H1 (cell line): ENCODE measurements at regions not wholly inside any gene's neighbourhood (a gene's known extent, or its start where the extent isn't known, plus 50 kb on each side); places are given as distances from the start of the nearest gene placed in this dataset.

ENCODE experiments used
- CTCF ChIA-PET: fragments of 300-600 bp; sonication (Branson Sonifier 250); formaldehyde crosslinking; loops from one replicate; lab custom pipeline; 2021; ENCODE audit not compliant: partially characterized antibody; lab: Charles Lee
- POLR2A ChIA-PET: fragments of 300-600 bp; sonication (Branson Sonifier 250); formaldehyde crosslinking; loops from one replicate; lab custom pipeline; 2021; ENCODE audit warnings: inconsistent platforms; ENCODE audit not compliant: partially characterized antibody; lab: Charles Lee
- DNase-seq, 2 experiments: peaks; one replicate each; pipeline versions ENCODE4 v3.0.0 to v3.0.0-alpha.2; 2010 to 2022; ENCODE audit warnings: low spot score in 2 of 2, low read depth in 1 of 2, mixed read lengths in 1 of 2
- FAIRE-seq: peaks from 2 replicates; lab custom pipeline; 2011; peaks lifted over from hg19 to GRCh38; lab: Jason Lieb, UNC
- H2AFZ ChIP-seq: 2 replicates; pipeline ENCODE4 v1.8.1; 2012; ENCODE audit warnings: low read length, inconsistent platforms
- H2AK5ac ChIP-seq: 2 replicates; pipeline ENCODE4 v1.6.1; 2013; ENCODE audit warnings: low read depth, low read length
- H2BK120ac ChIP-seq: replicated peaks from 2 replicates; pipeline ENCODE3; 2013; ENCODE audit warnings: low read depth, low read length, inconsistent platforms
- H2BK12ac ChIP-seq: 2 replicates; pipeline ENCODE4 v1.6.1; 2013; ENCODE audit warnings: low read depth, low read length
- H2BK15ac ChIP-seq: 2 replicates; pipeline ENCODE4 v1.6.1; 2013; ENCODE audit warnings: low read length
- H2BK20ac ChIP-seq: 2 replicates; pipeline ENCODE4 v1.6.1; 2013; ENCODE audit warnings: low read length
- H2BK5ac ChIP-seq: 2 replicates; pipeline ENCODE4 v1.6.1; 2013; ENCODE audit warnings: low read depth, low read length
- H3K14ac ChIP-seq: 2 replicates; pipeline ENCODE4 v1.6.1; 2013; ENCODE audit warnings: inconsistent platforms; ENCODE audit not compliant: insufficient read length
- H3K18ac ChIP-seq: 2 replicates; pipeline ENCODE4 v1.6.1; 2013; ENCODE audit warnings: low read length; ENCODE audit errors: extremely low read depth
- H3K23ac ChIP-seq: 2 replicates; pipeline ENCODE4 v1.6.1; 2013; ENCODE audit warnings: inconsistent platforms; ENCODE audit not compliant: insufficient read length
- H3K23me2 ChIP-seq: 2 replicates; pipeline ENCODE4 v1.6.1; 2013; ENCODE audit warnings: low read depth, low read length
- H3K27ac ChIP-seq: 2 replicates; pipeline ENCODE4 v1.6.1; 2011; ENCODE audit warnings: low read depth, low read length, inconsistent platforms
- H3K27me3 ChIP-seq, 4 experiments: replicated peaks in 1 of 4; 1 replicate in 1 of 4; 2 replicates in 3 of 4; pipeline versions ENCODE4 v1.6.1 to v1.8.1; 2011 to 2013; ENCODE audit warnings: low read length in 3 of 4, mild to moderate bottlenecking in 3 of 4, inconsistent platforms in 2 of 4, mixed read lengths in 2 of 4, moderate library complexity in 1 of 4; ENCODE audit not compliant: control insufficient read depth in 3 of 4, insufficient read depth in 3 of 4; ENCODE audit errors: extremely low read depth in 1 of 4
- H3K36me3 ChIP-seq, 4 experiments: 2 replicates each; pipeline versions ENCODE4 v1.6.1 to v1.8.1; 2011 to 2013; ENCODE audit warnings: mild to moderate bottlenecking in 4 of 4, low read length in 3 of 4, moderate library complexity in 2 of 4, control low read depth in 1 of 4, inconsistent platforms in 1 of 4; ENCODE audit not compliant: insufficient read depth in 4 of 4, control insufficient read depth in 2 of 4
- H3K4ac ChIP-seq: replicated peaks from 2 replicates; pipeline ENCODE3; 2013; ENCODE audit warnings: low read length, low read depth, mixed read lengths, inconsistent platforms; ENCODE audit not compliant: insufficient read length
- H3K4me1 ChIP-seq, 4 experiments: replicated peaks in 1 of 4; 1 replicate in 1 of 4; 2 replicates in 3 of 4; pipeline versions ENCODE4 v1.6.1 to v1.8.1; 2011 to 2013; ENCODE audit warnings: low read length in 3 of 4, inconsistent platforms in 2 of 4, mixed read lengths in 1 of 4; ENCODE audit not compliant: insufficient read depth in 4 of 4, control insufficient read depth in 3 of 4
- H3K4me2 ChIP-seq, 2 experiments: 2 replicates each; pipeline versions ENCODE4 v1.6.1 to v1.8.1; 2011 to 2013; ENCODE audit warnings: low read depth in 2 of 2, low read length in 2 of 2, control low read depth in 1 of 2, inconsistent platforms in 1 of 2, mild to moderate bottlenecking in 1 of 2; ENCODE audit not compliant: insufficient read depth in 1 of 2
- H3K4me3 ChIP-seq, 4 experiments: fragments of 200-600, 300-600 bp in 1 of 4; sonication (generic), shearing (Covaris generic), sonication (Bioruptor Twin) in 1 of 4; 2 replicates each; pipeline versions ENCODE4 v1.5.1 to v1.8.1; 2011 to 2016; ENCODE audit warnings: low read length in 4 of 4, low read depth in 3 of 4, control low read depth in 2 of 4, inconsistent platforms in 2 of 4, mild to moderate bottlenecking in 2 of 4, mixed read lengths in 1 of 4, moderate library complexity in 1 of 4; ENCODE audit not compliant: insufficient read depth in 2 of 4; ENCODE audit errors: extremely low read depth in 1 of 4
- H3K56ac ChIP-seq: replicated peaks from 2 replicates; pipeline ENCODE3; 2013; ENCODE audit warnings: low read depth, mild to moderate bottlenecking, mixed read lengths, low read length, inconsistent platforms; ENCODE audit not compliant: insufficient read length
- H3K79me1 ChIP-seq: 2 replicates; pipeline ENCODE4 v1.6.1; 2013; ENCODE audit warnings: low read depth, low read length, control low read depth
- H3K79me2 ChIP-seq, 2 experiments: 2 replicates each; pipeline versions ENCODE4 v1.6.1 to v1.8.1; 2012 to 2013; ENCODE audit warnings: low read length in 2 of 2, mild to moderate bottlenecking in 2 of 2, inconsistent platforms in 1 of 2; ENCODE audit not compliant: insufficient read depth in 2 of 2, control insufficient read depth in 1 of 2
- H3K9ac ChIP-seq, 4 experiments: replicated peaks in 1 of 4; 1 replicate in 1 of 4; 2 replicates in 3 of 4; pipeline versions ENCODE4 v1.6.1 to v1.8.1; 2011 to 2013; ENCODE audit warnings: low read depth in 3 of 4, low read length in 3 of 4, control low read depth in 2 of 4, mild to moderate bottlenecking in 2 of 4, moderate library complexity in 2 of 4, inconsistent platforms in 1 of 4; ENCODE audit errors: extremely low read depth in 1 of 4
- H3K9me3 ChIP-seq, 2 experiments: 2 replicates each; pipeline versions ENCODE4 v1.6.1 to v1.8.1; 2012 to 2013; ENCODE audit warnings: mild to moderate bottlenecking in 2 of 2, moderate library complexity in 2 of 2, control low read depth in 1 of 2, inconsistent platforms in 1 of 2, low read depth in 1 of 2, low read length in 1 of 2, mixed read lengths in 1 of 2; ENCODE audit not compliant: insufficient read depth in 2 of 2
- H4K20me1 ChIP-seq, 2 experiments: replicated peaks in 1 of 2; 2 replicates each; pipeline versions ENCODE3 to v1.8.1; 2011 to 2013; ENCODE audit warnings: inconsistent platforms in 2 of 2, low read length in 2 of 2, mild to moderate bottlenecking in 1 of 2; ENCODE audit not compliant: insufficient read depth in 2 of 2, control insufficient read depth in 1 of 2
- H4K5ac ChIP-seq: 2 replicates; pipeline ENCODE4 v1.6.1; 2013; ENCODE audit warnings: low read length, low read depth, mixed read lengths, inconsistent platforms; ENCODE audit not compliant: insufficient read length
- H4K8ac ChIP-seq: 2 replicates; pipeline ENCODE4 v1.8.0; 2013; ENCODE audit warnings: mild to moderate bottlenecking, moderate library complexity, low read length, inconsistent platforms; ENCODE audit not compliant: insufficient read depth; ENCODE audit errors: extremely low read depth
- H4K91ac ChIP-seq: replicated peaks from 2 replicates; pipeline ENCODE3; 2013; ENCODE audit warnings: low read length, mixed read lengths, inconsistent platforms; ENCODE audit not compliant: insufficient read length
- ASH2L ChIP-seq: fragments of 200-600, 300-600 bp; sonication (generic); IDR thresholded peaks from one replicate; pipeline ENCODE4 v1.7.1; 2017; ENCODE audit warnings: low read length
- BACH1 ChIP-seq: IDR thresholded peaks from 2 replicates; pipeline ENCODE4 v1.6.1; 2012; ENCODE audit warnings: low read length, improper control_type of control experiment
- CEBPB ChIP-seq: IDR thresholded peaks from 2 replicates; pipeline ENCODE4 v1.6.1; 2012; ENCODE audit warnings: low read depth, low read length
- CTBP2 ChIP-seq: IDR thresholded peaks from 2 replicates; pipeline ENCODE4 v1.7.0; 2011; ENCODE audit warnings: borderline replicate concordance, mild to moderate bottlenecking, moderate library complexity, mixed read lengths, low read length; ENCODE audit not compliant: insufficient read depth, insufficient read length
- EP300 ChIP-seq, 2 experiments: IDR thresholded peaks; 1 replicate in 1 of 2; 2 replicates in 1 of 2; pipeline ENCODE4 v1.6.1; 2011 to 2012; ENCODE audit warnings: low read depth in 2 of 2, low read length in 2 of 2, mild to moderate bottlenecking in 2 of 2, borderline replicate concordance in 1 of 2, inconsistent platforms in 1 of 2, moderate library complexity in 1 of 2
- GABPA ChIP-seq: IDR thresholded peaks from 2 replicates; pipeline ENCODE4 v1.6.1; 2011; ENCODE audit warnings: mild to moderate bottlenecking, low read length, moderate library complexity, borderline replicate concordance; ENCODE audit not compliant: insufficient read depth
- HDAC6 ChIP-seq: IDR thresholded peaks from one replicate; pipeline ENCODE4 v1.7.1; 2012; ENCODE audit warnings: low read depth, mild to moderate bottlenecking, inconsistent platforms, low read length, moderate library complexity
- MAFK ChIP-seq: IDR thresholded peaks from 2 replicates; pipeline ENCODE4 v1.6.1; 2012; ENCODE audit warnings: low read depth, mild to moderate bottlenecking, improper control_type of control experiment, low read length
- NANOG ChIP-seq: IDR thresholded peaks from 2 replicates; pipeline ENCODE4 v1.6.1; 2011; ENCODE audit warnings: low read length, low read depth, mild to moderate bottlenecking, inconsistent platforms; ENCODE audit not compliant: insufficient read depth, poor library complexity, severe bottlenecking
- RFX5 ChIP-seq: IDR thresholded peaks from 2 replicates; pipeline ENCODE4 v1.6.1; 2011; ENCODE audit warnings: low read depth, low read length, improper control_type of control experiment, borderline replicate concordance
- RNF2 ChIP-seq: fragments of 200-900, 300-1000 bp; sonication (generic); IDR thresholded peaks from 2 replicates; pipeline ENCODE4 v1.7.1; 2016; ENCODE audit warnings: borderline replicate concordance, low read depth, mild to moderate bottlenecking, antibody characterized with exemption, low read length; ENCODE audit not compliant: poor library complexity, severe bottlenecking; ENCODE audit errors: missing control alignments
- SIX5 ChIP-seq: IDR thresholded peaks from 2 replicates; pipeline ENCODE4 v1.6.1; 2011; ENCODE audit warnings: mild to moderate bottlenecking, low read depth, low read length
- SUZ12 ChIP-seq: fragments of 200-600 bp; sonication (generic); IDR thresholded peaks from 2 replicates; pipeline ENCODE4 v1.6.1; 2012; ENCODE audit warnings: mild to moderate bottlenecking, inconsistent platforms, low read length, moderate library complexity, mixed read lengths
- YY1 ChIP-seq: IDR thresholded peaks from 2 replicates; pipeline ENCODE4 v1.6.1; 2011; ENCODE audit warnings: low read depth, mild to moderate bottlenecking, low read length
- WGBS, 2 experiments: shearing (Covaris generic) in 1 of 2; methylation state at CpG; one replicate each; pipeline versions ENCODE4 v1.1.6 to v1.1.7; 2013 to 2015; ENCODE audit warnings: low lambda C conversion rate in 2 of 2, mixed read lengths in 2 of 2, inconsistent platforms in 1 of 2, low coverage in 1 of 2, missing lambda C conversion rate in 1 of 2; ENCODE audit not compliant: insufficient replicate concordance in 2 of 2, insufficient coverage in 1 of 2, insufficient read length in 1 of 2; ENCODE audit errors: extremely low coverage in 1 of 2, missing lambda C conversion rate in 1 of 2; 5-methylcytosine and 5-hydroxymethylcytosine counted together

GRCh38 chr5:121783700-121784099 is 68.0 kb upstream of the FTMT start:
- no peak overlapping the region for H2BK12ac ChIP-seq
- no peak overlapping the region for H4K8ac ChIP-seq
- WGBS, 2 experiments = 88% methylated on average over 3 of the region's 3 CpGs; no CpG with 5 or more reads in 1 of the 2 experiments
- no peak overlapping the region for H2AK5ac ChIP-seq
- DNase-seq (no peak), FAIRE-seq (no peak)
- no peak overlapping the region for H3K4ac ChIP-seq
- no peak overlapping the region for H3K27ac ChIP-seq
- H4K20me1 ChIP-seq = no peaks in the 10 kb centered on the region
- no peak overlapping the region for H2AFZ ChIP-seq
- H2BK15ac ChIP-seq = no peak overlapping the region; the same call in 1 of the 2 replicates
- H2BK120ac ChIP-seq = no peak overlapping the region
- POLR2A ChIA-PET = no interaction called here
- CTCF ChIA-PET = interaction anchor here (0.6 to 1.0 kb wide), 2 partner anchors 8 to 269 kb away, joined by 3 read pairs; no protein-coding TSS in a partner anchor
- no peak overlapping the region for H3K56ac ChIP-seq
- no peak overlapping the region for H2BK20ac ChIP-seq
- no peaks in the 10 kb centered on the region for H3K4me1 ChIP-seq
- no peak overlapping the region for H3K18ac ChIP-seq
- H3K4me3 ChIP-seq = no peak overlapping the region
- no peaks in the 10 kb centered on the region for H3K79me1 ChIP-seq
- H3K27me3 ChIP-seq = no peaks in the 10 kb centered on the region
- no peaks in the 10 kb centered on the region for H3K79me2 ChIP-seq
- H3K4me2 ChIP-seq = no peak overlapping the region
- H3K9ac ChIP-seq = no peak overlapping the region
- no peak overlapping the region for H3K14ac ChIP-seq
- no peaks in the 10 kb centered on the region for H3K36me3 ChIP-seq
- no peaks in the 10 kb centered on the region for H3K9me3 ChIP-seq
- no peak overlapping the region for H3K23ac ChIP-seq
- no peak overlapping the region for H4K91ac ChIP-seq
- no peak overlapping the region for H2BK5ac ChIP-seq
- no peak overlapping the region for H4K5ac ChIP-seq
- H3K23me2 ChIP-seq = no peaks in the 10 kb centered on the region
- no peak for TF ChIP-seq YY1
- TF ChIP-seq HDAC6 = no peak
- TF ChIP-seq GABPA = no peak
- TF ChIP-seq RNF2 = no peak
- TF ChIP-seq CTBP2 = no peak
- TF ChIP-seq CEBPB = no peak
- TF ChIP-seq SIX5 = no peak
- TF ChIP-seq SUZ12 = no peak
- no peak for TF ChIP-seq EP300 (IDR thresholded peaks at IDR 0.05; ENCODE audit: borderline replicate concordance in 1 of 2, low read depth in 2 of 2, low read length in 2 of 2)
- no peak for TF ChIP-seq ASH2L
- TF ChIP-seq MAFK = no peak
- TF ChIP-seq RFX5 = no peak
- no peak for TF ChIP-seq NANOG
- no peak for TF ChIP-seq BACH1
